Omental fat pad (tissue), 3 donors: ENCODE measurements at regions not wholly inside any gene's neighbourhood (a gene's known extent, or its start where the extent isn't known, plus 50 kb on each side); places are given as distances from the start of the nearest gene placed in this dataset.

Source experiments
- ATAC-seq: fragments of 150-250 bp; one replicate; pipeline ENCODE4 v1.9.1; 2016; ENCODE audit warnings: mild to moderate bottlenecking, moderate library complexity; ENCODE audit not compliant: low FRiP score
- DNase-seq: peaks from one replicate; pipeline ENCODE4 v3.0.0-alpha.2; 2019; ENCODE audit warnings: low spot score
- TF ChIP-seq, protein P1 (sequence below), 3 donors: fragments of 450-650 bp; IDR thresholded peaks; one replicate each; pipeline ENCODE4 v1.5.1; 2016 to 2017; ENCODE audit warnings: antibody characterized with exemption in 3 of 3, mild to moderate bottlenecking in 3 of 3, moderate library complexity in 2 of 3

DNA sequence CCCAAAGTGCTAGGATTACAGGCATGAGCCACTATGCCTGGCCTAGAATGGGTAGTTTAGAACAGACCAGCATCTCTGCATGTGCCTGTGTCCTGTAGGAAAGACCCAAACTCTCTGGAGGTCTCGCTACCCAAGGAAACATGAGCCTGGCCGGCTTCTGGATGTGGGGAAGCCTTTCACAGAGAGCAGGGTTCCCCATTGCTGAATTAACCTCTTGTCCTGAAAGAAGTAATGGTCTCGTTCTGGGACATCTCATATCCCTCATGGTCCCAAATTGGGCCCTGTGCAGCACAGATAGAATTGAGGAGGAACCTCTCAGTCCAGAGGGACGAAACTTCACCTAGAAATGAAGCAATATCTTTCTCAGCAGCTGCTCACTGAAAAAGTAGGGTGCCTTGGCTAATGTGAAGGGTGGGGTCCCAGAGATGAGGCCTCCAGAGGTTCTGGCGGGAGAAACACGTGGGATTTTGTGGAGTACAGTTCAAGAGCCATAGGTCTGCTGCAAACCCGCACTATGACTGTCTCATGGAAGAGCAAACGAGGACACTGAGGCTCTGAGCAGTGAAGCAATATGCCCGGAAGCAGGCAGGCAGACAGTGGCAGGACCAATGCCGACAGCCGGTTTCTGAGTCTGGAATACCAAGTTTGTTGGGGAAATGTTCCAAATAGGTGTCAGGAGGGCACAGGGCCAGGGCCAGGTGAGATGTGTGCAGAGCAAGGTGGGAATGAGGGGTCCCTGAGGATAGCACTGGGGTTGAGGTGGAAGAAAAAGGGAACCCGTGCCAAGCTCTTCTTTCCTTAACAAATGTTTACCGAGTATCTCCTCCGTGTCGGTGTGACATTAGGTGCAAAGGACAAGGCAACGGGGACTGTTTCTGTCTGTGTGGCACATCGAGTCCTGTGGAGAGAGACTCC lies 121.0 kb upstream of the TWIST2 start:
- TF ChIP-seq, protein P1, sequence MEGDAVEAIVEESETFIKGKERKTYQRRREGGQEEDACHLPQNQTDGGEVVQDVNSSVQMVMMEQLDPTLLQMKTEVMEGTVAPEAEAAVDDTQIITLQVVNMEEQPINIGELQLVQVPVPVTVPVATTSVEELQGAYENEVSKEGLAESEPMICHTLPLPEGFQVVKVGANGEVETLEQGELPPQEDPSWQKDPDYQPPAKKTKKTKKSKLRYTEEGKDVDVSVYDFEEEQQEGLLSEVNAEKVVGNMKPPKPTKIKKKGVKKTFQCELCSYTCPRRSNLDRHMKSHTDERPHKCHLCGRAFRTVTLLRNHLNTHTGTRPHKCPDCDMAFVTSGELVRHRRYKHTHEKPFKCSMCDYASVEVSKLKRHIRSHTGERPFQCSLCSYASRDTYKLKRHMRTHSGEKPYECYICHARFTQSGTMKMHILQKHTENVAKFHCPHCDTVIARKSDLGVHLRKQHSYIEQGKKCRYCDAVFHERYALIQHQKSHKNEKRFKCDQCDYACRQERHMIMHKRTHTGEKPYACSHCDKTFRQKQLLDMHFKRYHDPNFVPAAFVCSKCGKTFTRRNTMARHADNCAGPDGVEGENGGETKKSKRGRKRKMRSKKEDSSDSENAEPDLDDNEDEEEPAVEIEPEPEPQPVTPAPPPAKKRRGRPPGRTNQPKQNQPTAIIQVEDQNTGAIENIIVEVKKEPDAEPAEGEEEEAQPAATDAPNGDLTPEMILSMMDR (IDR thresholded peaks at IDR 0.05): no peak
- ATAC-seq (no peak), DNase-seq (no peak)

DNA sequence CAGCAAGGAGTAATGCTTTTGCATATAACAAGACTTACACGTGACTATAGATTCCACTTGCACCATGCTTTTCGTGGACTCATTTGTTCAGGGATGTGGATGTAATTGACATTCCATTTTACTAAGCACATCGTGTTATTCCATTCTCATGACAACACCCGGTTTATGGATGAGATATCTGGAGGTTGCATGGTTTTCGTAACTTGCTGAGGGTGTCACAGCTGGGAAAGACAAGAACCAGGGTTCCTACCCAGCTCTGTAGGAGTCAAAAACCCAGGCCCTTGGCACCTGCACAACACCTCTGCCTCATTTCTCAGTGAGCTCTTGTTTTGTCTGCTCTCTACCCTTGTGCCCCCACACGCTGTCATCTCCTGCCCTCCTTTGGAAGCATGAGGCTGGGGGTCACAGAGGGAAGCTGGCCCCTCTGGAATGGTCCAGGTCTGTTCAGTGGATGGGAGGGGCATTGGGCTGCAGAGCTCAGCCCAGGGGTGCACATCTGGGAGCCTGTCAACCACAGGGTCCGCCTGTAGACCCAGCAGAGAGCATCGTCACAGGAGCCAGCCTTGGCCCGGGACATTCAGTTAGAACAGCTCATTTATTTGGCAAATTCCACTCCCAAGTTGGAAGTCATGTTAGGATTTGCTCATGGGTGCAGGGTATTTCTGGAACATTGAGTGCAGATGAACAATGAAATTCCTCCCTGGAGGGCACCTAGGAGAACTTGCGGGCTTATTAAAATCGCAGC lies 120.1 kb upstream of the TWIST2 start:
- ATAC-seq (peak; percentile 60), DNase-seq (no peak)
- TF ChIP-seq, protein P1 (IDR thresholded peaks at IDR 0.05): no peak

DNA sequence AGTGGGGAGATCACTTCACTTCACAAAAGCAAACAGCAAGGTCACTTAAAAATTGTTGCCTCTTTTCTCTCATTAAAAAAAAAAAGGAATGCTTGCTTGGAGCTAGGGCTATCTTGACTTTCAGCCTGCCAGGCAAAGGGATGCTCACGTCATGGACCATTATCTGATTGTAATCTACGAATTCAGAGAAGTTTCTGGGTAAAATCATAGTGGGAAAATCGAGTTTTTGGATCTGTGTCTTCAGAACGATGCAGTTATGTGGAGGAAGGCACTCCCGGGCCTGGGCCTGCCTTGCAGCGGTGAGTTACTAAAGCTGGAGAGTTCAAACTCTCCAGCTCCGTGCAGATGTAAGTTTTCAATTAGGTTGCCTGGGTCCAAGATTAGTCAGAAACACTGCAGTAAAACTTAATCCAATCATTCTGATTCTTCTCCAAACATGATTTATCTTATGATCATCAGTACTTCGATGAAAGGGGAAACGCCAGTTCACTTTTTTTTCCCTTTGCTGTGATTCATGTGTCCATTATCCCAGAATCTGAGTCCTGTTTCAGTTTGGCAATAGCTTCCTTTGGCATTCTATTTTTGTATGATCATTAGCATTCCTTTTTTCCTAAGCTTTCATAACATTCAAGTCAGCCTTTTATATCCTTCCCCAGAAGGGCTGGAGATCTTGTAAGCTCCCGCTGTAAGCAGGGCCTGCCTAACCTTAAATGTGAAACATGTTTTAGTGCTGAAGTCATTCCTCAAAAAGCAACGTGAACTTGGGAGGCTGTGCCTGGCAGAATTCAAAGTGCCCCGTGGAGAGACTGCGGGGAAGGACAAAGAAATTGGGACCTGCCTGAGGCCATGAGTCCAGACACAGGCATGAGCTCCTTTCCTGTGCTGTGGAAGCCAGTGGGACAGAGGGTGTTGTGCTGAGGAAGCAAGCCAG lies 119.3 kb upstream of the TWIST2 start:
- no peak for DNase-seq
- TF ChIP-seq, protein P1 (IDR thresholded peaks at IDR 0.05): no peak
- peak; percentile 82 for ATAC-seq

DNA sequence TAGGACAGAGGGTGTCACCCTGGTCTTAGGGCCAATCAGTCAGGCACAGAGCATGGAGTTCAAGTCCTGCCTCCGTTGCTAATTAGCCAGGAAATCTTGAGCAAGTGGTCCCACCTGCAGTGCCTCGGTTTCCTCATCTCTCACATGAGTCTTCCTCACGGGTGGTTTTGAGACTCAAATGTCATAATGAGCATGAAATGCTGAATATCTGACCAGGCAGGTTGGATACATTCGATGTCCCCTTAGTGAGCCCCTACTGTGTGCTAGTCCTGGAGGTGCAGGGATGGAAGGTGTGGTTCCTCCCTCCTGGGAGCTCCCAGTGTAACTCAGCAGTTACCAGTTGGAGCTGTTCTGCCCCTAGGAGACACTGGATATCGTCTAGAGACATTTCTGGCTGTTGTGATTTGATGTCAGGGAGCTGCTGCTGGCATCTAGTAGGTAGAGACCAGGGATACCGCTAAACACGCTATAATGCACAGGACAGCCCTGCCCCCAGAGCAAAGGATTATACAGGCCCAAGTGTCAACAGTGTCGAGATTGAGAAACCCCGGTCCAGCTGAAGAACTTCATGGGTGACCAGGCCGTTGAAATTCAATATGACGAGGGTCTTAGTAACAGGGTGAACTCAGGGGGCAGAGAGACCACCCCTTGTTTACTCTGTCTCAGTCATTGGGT lies 118.5 kb upstream of the TWIST2 start:
- no peak for DNase-seq
- TF ChIP-seq, protein P1 (IDR thresholded peaks at IDR 0.05): no peak
- ATAC-seq: no peak

DNA sequence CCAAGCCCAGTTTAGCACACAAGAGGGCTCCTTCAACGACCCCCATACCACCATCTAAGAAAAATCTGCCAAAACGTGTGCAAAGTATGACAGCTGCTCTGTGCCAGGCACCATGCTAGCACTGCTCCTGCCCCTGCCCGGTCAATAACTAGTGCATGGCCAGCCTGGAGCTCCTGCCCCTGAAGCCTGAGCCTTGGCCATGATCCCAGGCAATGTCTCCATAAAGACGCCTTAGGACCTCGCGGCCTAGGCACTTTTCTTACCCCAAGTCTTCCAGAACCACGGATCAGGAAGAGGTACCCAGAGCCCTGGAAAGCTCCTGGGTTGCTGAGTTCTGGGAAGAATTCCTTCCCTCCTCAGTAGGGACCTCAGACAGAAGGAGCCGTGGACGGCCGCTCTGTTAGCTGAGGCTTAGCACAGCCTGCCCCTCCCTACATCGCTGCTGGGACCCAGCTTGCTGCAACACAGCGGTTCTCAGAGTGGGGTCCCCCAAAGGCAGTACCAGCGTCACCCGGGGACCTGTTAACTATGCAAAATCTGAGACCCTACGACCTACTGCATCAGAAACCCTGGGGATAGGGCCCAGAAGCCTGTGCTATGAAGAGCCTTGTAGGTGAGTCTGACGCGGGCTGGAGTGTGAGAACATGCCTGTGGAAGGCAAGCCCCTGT lies 117.8 kb upstream of the TWIST2 start:
- TF ChIP-seq, protein P1 (IDR thresholded peaks at IDR 0.05): no peak
- ATAC-seq (no peak), DNase-seq (no peak)

DNA sequence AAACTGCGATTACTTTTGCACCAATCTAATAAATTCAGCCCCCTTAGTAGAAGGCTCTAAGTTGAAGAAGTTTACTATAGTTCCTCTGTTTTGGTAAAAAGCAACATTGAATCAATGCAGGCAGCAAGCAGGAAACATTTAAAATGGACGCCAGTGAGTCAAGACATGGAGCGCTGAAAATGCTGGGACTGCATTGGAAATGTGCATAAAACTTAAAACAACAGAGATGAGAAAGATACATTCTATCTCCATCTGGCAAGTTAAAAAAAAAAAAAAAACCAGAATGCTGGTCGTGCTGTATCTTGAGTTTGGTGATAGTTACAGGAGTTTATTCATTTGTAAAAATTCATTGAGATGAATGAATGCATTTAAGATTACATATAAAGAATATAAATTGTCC lies 117.0 kb upstream of the TWIST2 start:
- TF ChIP-seq, protein P1 (IDR thresholded peaks at IDR 0.05): no peak
- no peak for ATAC-seq

More for the DNA sequence above, 117.0 kb upstream of the TWIST2 start:
- DNase-seq: no peak
